GM10248 (cell line): ENCODE measurements at regions not wholly inside any gene's neighbourhood (a gene's known extent, or its start where the extent isn't known, plus 50 kb on each side); places are given as distances from the start of the nearest gene placed in this dataset.
"Not testable (repeated sequence)": the region's sequence is repeated elsewhere in the genome, so short reads cannot be mapped to it uniquely, and the experiment has no call there.

Source experiments
- CTCF ChIA-PET: fragments of 300-600 bp; sonication (Branson Sonifier 250); formaldehyde crosslinking; extraction: SDS; loops from one replicate; lab custom pipeline; 2021; ENCODE audit warnings: antibody characterized with exemption; lab: Yijun Ruan, JAX
- POLR2A ChIA-PET: fragments of 350-650 bp; sonication (Branson Sonifier 250); formaldehyde crosslinking; extraction: SDS; loops from one replicate; lab custom pipeline; 2020; ENCODE audit warnings: antibody characterized with exemption; lab: Yijun Ruan, JAX
- DNase-seq: peaks from one replicate; pipeline ENCODE4 v3.0.0; 2012; ENCODE audit errors: extremely low spot score
- CTCF ChIP-seq: IDR thresholded peaks from 2 replicates; pipeline ENCODE4 v1.5.1; 2012; ENCODE audit warnings: mild to moderate bottlenecking, low read depth; ENCODE audit errors: extremely low read depth, missing control alignments, control extremely low read depth

DNA sequence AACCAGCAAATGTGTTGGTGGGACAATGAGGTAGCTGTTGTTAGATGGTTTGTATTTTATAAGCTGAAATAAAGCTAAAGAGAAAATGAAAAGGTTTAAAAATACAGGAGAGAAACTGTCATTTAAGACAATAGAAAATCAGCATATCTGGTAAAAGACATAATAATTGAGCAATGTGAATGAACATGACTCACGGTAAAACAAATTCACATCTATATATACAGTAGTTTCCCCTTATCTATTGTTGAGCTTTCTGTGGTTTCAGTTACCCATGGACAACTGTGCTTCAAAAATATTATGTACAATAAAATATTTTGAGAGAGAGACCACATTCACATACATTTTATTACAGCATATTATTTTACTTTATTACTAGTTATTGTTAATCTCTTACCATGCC is 1649.8 kb downstream of the EFNA5 start:
- no peak for TF ChIP-seq CTCF
- DNase-seq: no peak
- POLR2A ChIA-PET: no interaction called here

GRCh38 chr5:106019261-106019660 is 1651.5 kb downstream of the EFNA5 start:
- ChIA-PET POLR2A (no interaction called here), CTCF (interaction anchor here (1.4 kb wide), 1 partner anchor 11 kb away, joined by 3 read pairs; no protein-coding TSS in a partner anchor)
- no peak for TF ChIP-seq CTCF
- DNase-seq: no peak

More for the DNA sequence above, 1649.8 kb downstream of the EFNA5 start:
- CTCF ChIA-PET: no interaction called here

GRCh38 chr5:106017243-106017857 is 1653.4 kb downstream of the EFNA5 start:
- TF ChIP-seq CTCF: no peak
- CTCF ChIA-PET: no interaction called here
- POLR2A ChIA-PET: no interaction called here
- DNase-seq: no peak

GRCh38 chr5:106014262-106014661 is 1656.5 kb downstream of the EFNA5 start:
- ChIA-PET CTCF (interaction anchor here (1.5 to 1.6 kb wide), 2 partner anchors 21 to 31 kb away, joined by 3 to 5 read pairs; no protein-coding TSS in a partner anchor), POLR2A (no interaction called here)
- TF ChIP-seq CTCF: no peak
- no peak for DNase-seq

GRCh38 chr5:106006242-106006641 is 1664.5 kb downstream of the EFNA5 start:
- CTCF ChIA-PET: no interaction called here
- POLR2A ChIA-PET: no interaction called here

GRCh38 chr5:105998991-105999390 is 1671.7 kb downstream of the EFNA5 start:
- POLR2A ChIA-PET, CTCF ChIA-PET, DNase-seq: not testable (repeated sequence)

More at GRCh38 chr5:106006242-106006641, 1664.5 kb downstream of the EFNA5 start:
- no peak for DNase-seq
- TF ChIP-seq CTCF: no peak

GRCh38 chr5:105993027-105993426 is 1677.7 kb downstream of the EFNA5 start:
- POLR2A ChIA-PET: no interaction called here
- no peak for TF ChIP-seq CTCF
- no peak for DNase-seq
- CTCF ChIA-PET: no interaction called here
